ENCODE measurements at regions not wholly inside any gene's neighbourhood (a gene's known extent, or its start where the extent isn't known, plus 50 kb on each side); places are given as distances from the start of the nearest gene placed in this dataset.

- no peak for DNase-seq
Observed at GRCh38 chr11:23058656-23059055, 198.4 kb upstream of the CCDC179 start.

- no peak for DNase-seq
Observed at GRCh38 chr11:23063276-23063675, 203.0 kb upstream of the CCDC179 start.

GRCh38 chr11:23078289-23078971 lies 218.2 kb upstream of the CCDC179 start:
- no peak for DNase-seq

- DNase-seq, result no peak
Observed at GRCh38 chr11:23079382-23079813, 219.1 kb upstream of the CCDC179 start.

GRCh38 chr11:23087407-23087806 lies 227.1 kb upstream of the CCDC179 start:
- no peak for DNase-seq

- no peak for DNase-seq
Observed at GRCh38 chr11:23090659-23091058, 230.4 kb upstream of the CCDC179 start.

- no peak for DNase-seq
Observed at GRCh38 chr11:23095650-23096189, 235.4 kb upstream of the CCDC179 start.

GRCh38 chr11:23097891-23098290 lies 237.6 kb upstream of the CCDC179 start:
- DNase-seq, result no peak

GRCh38 chr11:23099256-23099655 lies 239.0 kb upstream of the CCDC179 start:
- DNase-seq, result no peak

GRCh38 chr11:23100726-23101125 lies 240.5 kb upstream of the CCDC179 start:
- DNase-seq, result no peak

- no peak for DNase-seq
Observed at GRCh38 chr11:23103416-23103815, 243.1 kb upstream of the CCDC179 start.

GRCh38 chr11:23111527-23111926 lies 251.3 kb upstream of the CCDC179 start:
- DNase-seq, result no peak

GRCh38 chr11:23112390-23112789 lies 252.1 kb upstream of the CCDC179 start:
- DNase-seq, result no peak

GRCh38 chr11:23112987-23113886 lies 253.0 kb upstream of the CCDC179 start:
- peak; percentile 70 for DNase-seq

GRCh38 chr11:23113887-23114216 lies 253.6 kb upstream of the CCDC179 start:
- DNase-seq, result no peak

- no peak for DNase-seq
Observed at GRCh38 chr11:23123753-23124152, 263.5 kb upstream of the CCDC179 start.

GRCh38 chr11:23124249-23124648 lies 264.0 kb upstream of the CCDC179 start:
- no peak for DNase-seq

GRCh38 chr11:23124996-23125395 lies 264.7 kb upstream of the CCDC179 start:
- DNase-seq, result no peak

GRCh38 chr11:23127706-23128105 lies 267.4 kb upstream of the CCDC179 start:
- no peak for DNase-seq

- no peak for DNase-seq
Observed at GRCh38 chr11:23134627-23135026, 274.4 kb upstream of the CCDC179 start.

- DNase-seq, result no peak
Observed at GRCh38 chr11:23138761-23139160, 278.5 kb upstream of the CCDC179 start.

GRCh38 chr11:23143022-23143421 lies 282.7 kb upstream of the CCDC179 start:
- no peak for DNase-seq

GRCh38 chr11:23151819-23152218 lies 291.5 kb upstream of the CCDC179 start:
- no peak for DNase-seq

- no peak for DNase-seq
Observed at GRCh38 chr11:23155503-23155902, 295.2 kb upstream of the CCDC179 start.
